ENCODE measurements at regions not wholly inside any gene's neighbourhood (a gene's known extent, or its start where the extent isn't known, plus 50 kb on each side); places are given as distances from the start of the nearest gene placed in this dataset.

DNA sequence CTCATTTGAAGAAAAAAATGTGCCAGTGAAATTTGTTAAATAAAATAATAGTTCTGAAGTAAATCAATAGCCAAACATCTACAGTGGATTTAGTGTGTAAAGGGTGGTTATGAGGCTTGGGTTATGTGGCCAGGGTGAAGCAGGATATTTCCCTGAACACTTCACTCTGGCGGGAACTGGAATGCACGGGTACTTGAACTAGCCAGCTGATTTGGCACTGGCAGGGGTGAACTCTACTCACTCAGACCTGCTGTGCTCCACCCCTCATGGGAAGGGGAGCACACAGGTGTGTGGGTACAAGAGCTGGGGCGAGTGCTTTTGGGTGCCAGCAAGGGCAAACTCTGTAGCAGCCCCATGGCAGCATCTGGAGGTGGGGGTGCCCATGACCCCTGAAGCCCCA is 278.2 kb downstream of the CALCRL start:
- no peak for TF ChIP-seq EZH2 (IDR thresholded peaks at IDR 0.05; ENCODE audit: low read length)
- DNase-seq (ENCODE audit: low read depth, low spot score) (no peak), FAIRE-seq (no peak)
- no peak overlapping the region for H3K9ac ChIP-seq (ENCODE audit: control insufficient read depth, extremely low read depth, insufficient read depth, low read length)
- H3K9me3 ChIP-seq (ENCODE audit: control insufficient read depth, low read depth, low read length): no peaks in the 10 kb centered on the region
- H3K9me1 ChIP-seq (ENCODE audit: control insufficient read depth, extremely low read depth, insufficient read depth, low read length): no peaks in the 10 kb centered on the region
- H3K27ac ChIP-seq (ENCODE audit: control insufficient read depth, insufficient read depth, low read length): no peak overlapping the region
- dilution Hi-C loops (cut with MboI; ENCODE audit: extremely low pct_ligation_motif_present, low sequenced_read_pairs): no loop called here
- no peak overlapping the region for H3K4me3 ChIP-seq (ENCODE audit: control insufficient read depth in 2 of 3, extremely low read depth in 1 of 3, insufficient read depth in 2 of 3, low read depth in 1 of 3, low read length in 3 of 3)
- H3K27me3 ChIP-seq (ENCODE audit: control insufficient read depth, extremely low read depth, insufficient read depth, low read length): no peaks in the 10 kb centered on the region
- H4K20me1 ChIP-seq (ENCODE audit: control insufficient read depth, extremely low read depth, insufficient read depth, low read length): no peaks in the 10 kb centered on the region
- no peaks in the 10 kb centered on the region for H3K36me3 ChIP-seq (ENCODE audit: control insufficient read depth in 2 of 2, extremely low read depth in 1 of 2, insufficient read depth in 2 of 2, low read length in 2 of 2)
- no peak overlapping the region for H2AFZ ChIP-seq (ENCODE audit: control insufficient read depth, low read length)
- no peak overlapping the region for H3K4me2 ChIP-seq (ENCODE audit: control insufficient read depth, extremely low read depth, insufficient read depth, low read depth, low read length)
- no peaks in the 10 kb centered on the region for H3K79me2 ChIP-seq (ENCODE audit: control insufficient read depth, insufficient read depth, low read length)
- no peaks in the 10 kb centered on the region for H3K4me1 ChIP-seq (ENCODE audit: control insufficient read depth, extremely low read depth, insufficient read depth, low read length)

DNA sequence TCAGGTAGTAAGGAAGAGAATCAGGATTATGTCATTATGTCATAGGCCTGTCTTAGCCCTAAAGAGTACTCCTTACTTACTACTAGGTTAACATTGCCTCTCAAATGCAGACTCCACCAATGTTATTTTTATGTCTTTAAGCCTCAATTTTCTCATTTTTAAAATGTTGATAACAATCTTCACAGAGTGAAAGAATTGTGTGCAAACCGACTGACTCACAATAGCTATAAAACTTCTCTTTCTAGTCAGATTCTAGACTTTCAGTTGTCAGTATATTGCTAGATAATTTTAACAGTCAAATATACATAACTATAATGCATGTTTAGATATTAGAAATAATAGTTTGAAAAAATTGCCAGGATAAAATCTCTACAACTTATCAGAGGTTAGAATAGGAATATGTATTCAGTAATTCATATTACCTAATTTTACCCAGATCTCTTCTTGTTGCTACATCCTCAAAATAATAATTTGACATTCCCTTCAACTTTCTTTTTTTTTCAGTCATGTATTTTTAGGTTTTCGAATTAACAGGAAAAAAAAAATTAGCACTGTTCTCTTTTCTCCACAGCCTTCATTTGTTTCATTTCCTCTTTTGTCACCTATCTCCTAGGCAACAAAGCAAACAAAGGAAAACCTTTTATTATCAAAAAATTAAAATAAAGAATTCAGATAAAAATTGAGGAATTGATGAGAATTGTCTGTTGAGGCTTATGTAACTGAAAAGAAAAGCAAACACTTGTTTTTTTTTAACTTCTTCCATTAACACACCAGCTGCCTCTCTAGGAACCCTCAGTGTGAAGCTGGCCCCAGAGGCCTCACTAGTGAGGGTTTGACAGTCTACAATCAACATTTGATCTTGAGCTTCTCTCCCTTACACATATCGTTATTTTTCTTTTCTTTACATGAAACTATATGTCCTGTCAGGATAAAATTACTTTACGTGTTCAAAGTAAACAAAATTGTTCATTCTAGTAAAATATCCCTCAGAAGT is 279.0 kb downstream of the CALCRL start:
- no peaks in the 10 kb centered on the region for H3K27me3 ChIP-seq (ENCODE audit: control insufficient read depth, extremely low read depth, insufficient read depth, low read length)
- dilution Hi-C loops (cut with MboI; ENCODE audit: extremely low pct_ligation_motif_present, low sequenced_read_pairs): no loop called here
- DNase-seq (ENCODE audit: low read depth, low spot score) (no peak), FAIRE-seq (no peak)
- H3K79me2 ChIP-seq (ENCODE audit: control insufficient read depth, insufficient read depth, low read length): no peaks in the 10 kb centered on the region
- no peak overlapping the region for H2AFZ ChIP-seq (ENCODE audit: control insufficient read depth, low read length)
- no peaks in the 10 kb centered on the region for H3K9me1 ChIP-seq (ENCODE audit: control insufficient read depth, extremely low read depth, insufficient read depth, low read length)
- H3K4me2 ChIP-seq (ENCODE audit: control insufficient read depth, extremely low read depth, insufficient read depth, low read depth, low read length): no peak overlapping the region
- no peaks in the 10 kb centered on the region for H3K9me3 ChIP-seq (ENCODE audit: control insufficient read depth, low read depth, low read length)
- H3K27ac ChIP-seq (ENCODE audit: control insufficient read depth, insufficient read depth, low read length): no peak overlapping the region
- H3K4me1 ChIP-seq (ENCODE audit: control insufficient read depth, extremely low read depth, insufficient read depth, low read length): no peaks in the 10 kb centered on the region
- no peaks in the 10 kb centered on the region for H4K20me1 ChIP-seq (ENCODE audit: control insufficient read depth, extremely low read depth, insufficient read depth, low read length)
- TF ChIP-seq, protein P1, sequence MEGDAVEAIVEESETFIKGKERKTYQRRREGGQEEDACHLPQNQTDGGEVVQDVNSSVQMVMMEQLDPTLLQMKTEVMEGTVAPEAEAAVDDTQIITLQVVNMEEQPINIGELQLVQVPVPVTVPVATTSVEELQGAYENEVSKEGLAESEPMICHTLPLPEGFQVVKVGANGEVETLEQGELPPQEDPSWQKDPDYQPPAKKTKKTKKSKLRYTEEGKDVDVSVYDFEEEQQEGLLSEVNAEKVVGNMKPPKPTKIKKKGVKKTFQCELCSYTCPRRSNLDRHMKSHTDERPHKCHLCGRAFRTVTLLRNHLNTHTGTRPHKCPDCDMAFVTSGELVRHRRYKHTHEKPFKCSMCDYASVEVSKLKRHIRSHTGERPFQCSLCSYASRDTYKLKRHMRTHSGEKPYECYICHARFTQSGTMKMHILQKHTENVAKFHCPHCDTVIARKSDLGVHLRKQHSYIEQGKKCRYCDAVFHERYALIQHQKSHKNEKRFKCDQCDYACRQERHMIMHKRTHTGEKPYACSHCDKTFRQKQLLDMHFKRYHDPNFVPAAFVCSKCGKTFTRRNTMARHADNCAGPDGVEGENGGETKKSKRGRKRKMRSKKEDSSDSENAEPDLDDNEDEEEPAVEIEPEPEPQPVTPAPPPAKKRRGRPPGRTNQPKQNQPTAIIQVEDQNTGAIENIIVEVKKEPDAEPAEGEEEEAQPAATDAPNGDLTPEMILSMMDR (optimal IDR thresholded peaks at IDR 0.05 in 1 of 3, IDR thresholded peaks at IDR 0.05 in 1 of 3, conservative IDR thresholded peaks at IDR 0.05 in 1 of 3; ENCODE audit: extremely low read depth in 1 of 3, insufficient read depth in 2 of 3, low read length in 3 of 3): no peak
- TF ChIP-seq EZH2 (IDR thresholded peaks at IDR 0.05; ENCODE audit: low read length): no peak
- H3K4me3 ChIP-seq (ENCODE audit: control insufficient read depth in 2 of 3, extremely low read depth in 1 of 3, insufficient read depth in 2 of 3, low read depth in 1 of 3, low read length in 3 of 3): no peak overlapping the region
- no peaks in the 10 kb centered on the region for H3K36me3 ChIP-seq (ENCODE audit: control insufficient read depth in 2 of 2, extremely low read depth in 1 of 2, insufficient read depth in 2 of 2, low read length in 2 of 2)
- no peak overlapping the region for H3K9ac ChIP-seq (ENCODE audit: control insufficient read depth, extremely low read depth, insufficient read depth, low read length)

Measured in keratinocyte (primary cell).